ENCODE measurements at regions not wholly inside any gene's neighbourhood (a gene's known extent, or its start where the extent isn't known, plus 50 kb on each side); places are given as distances from the start of the nearest gene placed in this dataset.

- no peak for DNase-seq
These were observed 1145.7 kb downstream of the EPHA3 start for GRCh38 chr3:90253131-90253530.

DNA sequence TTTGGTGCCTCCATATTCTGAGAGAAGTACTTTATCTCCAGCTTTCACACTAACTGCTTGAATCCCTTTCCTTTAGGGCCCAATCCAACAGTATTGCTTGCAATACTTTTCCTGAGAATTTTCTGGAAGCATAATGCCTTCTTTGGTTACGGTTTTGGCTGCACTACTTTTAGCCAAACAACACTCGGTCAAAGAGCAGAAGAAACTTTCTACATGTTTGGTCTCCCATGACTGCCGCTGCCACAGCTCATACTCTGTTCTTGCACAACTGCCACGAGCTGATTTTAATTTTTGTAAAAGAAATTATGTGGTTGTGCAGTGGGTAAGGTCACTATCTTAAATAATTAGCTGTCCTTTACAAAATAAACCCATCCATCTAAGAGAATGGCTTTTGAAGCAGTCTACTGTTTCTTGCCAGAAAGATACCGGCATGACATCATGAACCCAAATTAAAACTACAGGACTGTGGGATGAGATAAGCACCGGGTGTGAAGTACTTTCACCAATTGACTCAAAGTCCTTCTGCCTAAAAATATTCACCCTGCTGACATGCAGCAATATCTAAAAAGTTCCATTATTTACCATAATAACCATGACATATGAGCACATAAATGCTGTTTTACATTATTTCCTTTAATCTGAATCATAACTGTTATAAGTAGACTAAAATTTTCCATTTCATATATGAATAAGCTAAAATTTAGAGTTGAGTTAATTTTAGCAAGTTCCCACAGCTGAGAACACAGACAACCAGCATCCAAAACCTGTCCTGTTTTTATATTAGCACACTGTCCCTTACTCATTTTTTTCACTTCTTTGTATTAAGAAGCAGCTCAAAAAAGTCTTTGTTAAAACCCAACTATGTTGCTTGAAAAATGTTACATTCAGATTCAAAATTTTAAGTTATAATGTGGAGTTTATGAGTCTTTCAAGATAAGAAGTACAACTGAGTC, 1154.3 kb downstream of the EPHA3 start:
- no peak for DNase-seq

Measured in suppressor macrophage treated with lipopolysaccharide for 4 hours (primary cell).